SHP77 treated with DMSO at 0.1 percent for 48 hours (cell line): ENCODE measurements at regions not wholly inside any gene's neighbourhood (a gene's known extent, or its start where the extent isn't known, plus 50 kb on each side); places are given as distances from the start of the nearest gene placed in this dataset.
"Not testable (repeated sequence)": the region's sequence is repeated elsewhere in the genome, so short reads cannot be mapped to it uniquely, and the experiment has no call there.

Experiments
- DNase-seq: peaks from one replicate; lab custom pipeline; 2025; lab: John Stamatoyannopoulos, UW

DNA sequence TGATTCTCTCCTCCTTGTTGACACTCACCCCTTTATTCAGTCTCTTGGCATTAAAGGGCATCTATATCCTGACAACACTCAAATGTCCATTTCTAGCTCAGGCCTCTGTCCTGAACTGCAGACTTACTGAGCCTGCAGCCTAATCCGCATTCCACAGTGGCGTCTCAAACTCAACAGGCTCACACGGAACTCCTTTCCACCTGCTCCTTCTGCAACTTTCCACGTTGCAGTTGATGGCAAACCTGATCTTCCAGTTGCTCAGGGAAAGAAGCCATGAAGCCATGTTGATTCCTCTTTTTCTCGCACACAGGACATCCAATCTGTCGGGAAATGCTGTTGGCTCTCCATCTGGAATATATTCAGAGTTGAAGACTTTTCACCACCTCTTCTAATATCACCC is 522.4 kb downstream of the CCSER2 start:
- no peak for DNase-seq

- DNase-seq, result no peak
Measured at GRCh38 chr10:84854439-84854838, 526.0 kb downstream of the CCSER2 start.

DNA sequence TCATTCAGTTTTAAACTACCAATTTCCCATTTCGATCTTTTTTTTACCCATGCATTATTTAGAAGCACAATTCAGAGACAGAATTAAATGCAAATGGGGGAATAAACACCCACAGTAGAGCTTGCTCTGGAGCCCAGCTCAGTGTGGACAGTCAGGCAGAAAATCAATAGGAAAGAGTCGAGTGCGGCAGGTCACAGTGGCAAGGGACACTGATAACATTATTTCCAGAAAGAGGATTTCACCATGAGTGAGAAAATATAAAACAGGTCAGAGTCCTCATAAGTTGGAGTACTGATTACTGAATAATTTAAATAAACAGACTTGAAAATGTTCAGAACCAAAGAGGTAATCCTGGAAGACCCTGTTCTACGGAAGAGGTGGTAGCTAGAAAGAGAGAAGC is 532.5 kb downstream of the CCSER2 start:
- no peak for DNase-seq

- DNase-seq, result no peak
Measured at GRCh38 chr10:84862551-84862950, 534.2 kb downstream of the CCSER2 start.

DNA sequence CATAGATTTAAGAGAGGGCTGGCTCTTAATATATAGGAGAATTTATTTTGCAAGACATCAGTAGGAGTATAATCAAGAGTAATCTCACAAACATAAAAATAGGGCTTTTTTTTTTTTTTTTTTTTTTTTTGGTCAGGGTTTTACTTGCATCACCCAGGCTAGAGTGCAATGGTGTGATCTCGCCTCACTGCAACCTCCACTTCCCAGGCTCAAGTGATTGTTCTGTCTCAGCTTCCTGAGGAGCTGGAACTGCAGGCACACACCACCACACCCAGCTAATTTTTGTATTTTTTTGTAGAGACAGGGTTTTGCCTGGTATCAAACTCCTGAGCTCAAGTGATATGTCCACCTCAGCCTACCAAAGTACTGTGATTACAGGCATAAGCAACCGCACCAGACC is 535.3 kb downstream of the CCSER2 start:
- no peak for DNase-seq

DNA sequence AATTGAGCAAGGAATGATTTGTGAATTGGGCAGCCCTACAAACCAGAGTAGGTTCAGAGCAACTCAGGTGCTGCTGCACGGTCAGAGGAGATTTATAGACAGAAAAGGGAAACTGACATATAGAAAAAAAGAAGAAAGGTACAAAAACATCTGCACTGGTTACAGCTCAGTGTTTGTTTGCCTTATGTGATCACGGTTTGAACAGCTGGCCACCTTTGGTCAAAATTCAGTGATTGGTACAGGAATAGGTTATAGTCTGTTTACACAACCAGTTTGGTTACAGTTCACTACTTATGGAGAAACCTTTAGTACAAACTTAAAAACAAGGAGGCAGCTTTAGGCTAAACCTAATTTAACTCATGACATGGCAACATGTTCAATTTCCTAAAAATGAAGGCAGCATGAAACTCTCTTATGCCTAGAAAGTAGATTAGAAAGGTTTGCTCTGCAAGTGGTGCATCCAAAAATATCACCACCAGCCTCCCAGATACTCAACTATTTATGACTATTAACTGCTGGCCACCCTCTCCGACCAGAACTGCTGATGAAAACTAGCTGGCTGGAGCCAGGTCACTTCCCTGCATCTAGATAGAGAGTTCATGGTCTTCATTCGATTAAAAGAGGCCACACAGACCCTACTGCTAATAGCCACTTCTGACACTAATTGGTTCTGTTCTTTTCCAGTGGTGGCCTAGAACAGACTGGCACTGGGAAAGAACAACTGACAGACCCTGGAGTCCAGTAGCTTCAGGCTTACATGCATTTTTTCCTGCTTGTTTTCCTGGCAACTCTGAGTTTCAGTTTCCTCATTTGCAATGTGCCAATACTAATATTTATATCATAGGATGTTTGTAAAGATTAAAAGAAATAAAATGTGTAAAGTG is 548.0 kb downstream of the CCSER2 start:
- DNase-seq, result peak; percentile 4

DNA sequence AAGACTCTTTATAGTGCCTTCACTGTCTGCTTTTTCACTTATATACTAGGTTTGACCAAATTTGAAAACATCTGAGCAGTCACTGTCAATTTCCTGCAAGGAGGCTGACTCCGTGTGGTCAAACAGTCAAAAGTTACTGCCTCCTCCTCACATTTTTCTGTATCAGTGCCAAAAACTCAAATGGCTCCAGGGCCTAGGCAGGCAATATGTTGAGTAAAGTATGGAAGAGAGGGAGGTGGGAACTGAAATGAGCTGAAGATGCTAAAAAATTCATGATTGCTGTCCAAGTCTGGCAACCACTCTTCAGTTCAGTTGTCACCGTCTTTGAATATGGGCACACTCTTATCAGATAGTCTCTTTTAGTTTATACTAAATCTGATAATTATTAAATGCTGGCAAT is 551.6 kb downstream of the CCSER2 start:
- DNase-seq, result no peak

GRCh38 chr10:84881696-84882095 is 553.3 kb downstream of the CCSER2 start:
- not testable (repeated sequence) for DNase-seq

DNA sequence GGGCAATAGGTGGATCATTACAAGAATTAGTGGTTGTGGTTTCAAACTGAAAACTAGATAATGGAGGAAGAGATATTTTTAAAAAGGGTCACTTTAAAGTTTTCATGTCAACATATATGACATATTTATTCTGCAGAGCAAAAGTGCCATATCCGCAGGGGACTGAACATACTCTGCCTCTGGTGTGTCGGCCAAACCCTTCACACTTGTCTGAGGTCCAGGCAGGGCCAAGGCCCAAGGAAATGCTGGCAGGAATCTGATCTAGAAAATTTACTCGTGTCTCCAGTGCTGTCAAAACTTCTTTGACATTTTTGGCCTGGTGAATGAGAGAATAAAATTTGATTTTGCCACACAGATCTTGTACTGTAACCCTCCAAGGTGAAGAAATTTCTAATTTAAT is 562.3 kb downstream of the CCSER2 start:
- no peak for DNase-seq

DNA sequence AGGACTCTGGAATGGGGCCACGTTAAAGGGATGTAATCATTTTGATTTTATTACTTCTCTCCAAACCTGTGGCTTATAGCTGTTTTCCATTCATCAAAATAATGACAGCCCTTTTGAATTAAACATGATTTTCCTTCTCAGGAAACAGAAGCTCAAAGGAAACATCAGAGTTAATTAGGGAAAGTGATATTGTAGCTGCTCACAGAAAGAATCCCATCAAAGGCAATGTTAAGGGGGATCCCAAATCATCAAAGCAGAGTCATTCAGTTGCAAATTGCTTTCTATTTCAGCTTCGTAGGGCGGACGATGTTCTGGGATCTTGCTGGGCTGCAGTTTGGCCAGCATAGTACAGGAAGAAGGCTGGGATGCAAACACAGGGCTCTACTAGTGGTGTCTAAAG is 563.2 kb downstream of the CCSER2 start:
- no peak for DNase-seq

DNA sequence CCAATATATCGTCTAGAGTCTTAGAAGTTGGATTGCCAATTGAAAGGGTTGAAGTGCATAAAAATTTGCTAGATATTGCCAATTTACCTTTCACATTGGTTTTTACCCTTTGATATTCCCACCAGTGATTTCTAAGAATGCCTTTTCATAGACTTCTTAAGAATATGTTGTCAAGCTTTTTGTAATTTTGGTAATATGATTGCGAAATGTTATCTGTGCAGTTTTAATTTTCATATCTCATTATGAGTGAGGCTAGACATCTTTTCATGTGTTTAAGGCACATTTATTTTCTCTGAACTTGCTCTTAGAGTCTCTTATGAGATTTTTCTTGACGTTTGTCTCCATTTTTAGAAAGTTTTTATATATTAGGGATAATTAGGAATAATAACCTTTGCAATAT is 567.2 kb downstream of the CCSER2 start:
- DNase-seq, result no peak

- no peak for DNase-seq
Measured at GRCh38 chr10:84896909-84897308, 568.5 kb downstream of the CCSER2 start.

- DNase-seq, result no peak
Measured at GRCh38 chr10:84899268-84899667, 570.9 kb downstream of the CCSER2 start.

DNA sequence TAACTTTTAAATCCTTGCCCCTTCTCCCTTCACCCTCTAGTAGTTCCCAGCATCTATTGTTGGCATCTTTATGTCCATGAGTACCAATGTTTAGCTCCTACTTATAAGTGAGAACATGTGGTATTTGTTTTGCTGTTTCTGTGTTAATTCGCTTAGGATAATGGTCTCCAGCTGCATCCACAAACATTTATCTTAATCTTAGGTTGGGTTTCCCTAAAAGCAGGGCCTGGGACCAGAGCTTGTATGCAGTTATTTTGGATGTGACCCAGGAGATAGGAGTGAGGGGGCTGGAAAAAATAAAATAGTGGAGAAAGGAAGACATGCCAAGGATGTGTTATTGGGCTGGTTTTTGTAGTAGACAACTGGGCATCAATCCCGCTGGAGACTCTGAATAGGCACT is 571.8 kb downstream of the CCSER2 start:
- no peak for DNase-seq

- no peak for DNase-seq
Measured at GRCh38 chr10:84901885-84902284, 573.5 kb downstream of the CCSER2 start.

DNA sequence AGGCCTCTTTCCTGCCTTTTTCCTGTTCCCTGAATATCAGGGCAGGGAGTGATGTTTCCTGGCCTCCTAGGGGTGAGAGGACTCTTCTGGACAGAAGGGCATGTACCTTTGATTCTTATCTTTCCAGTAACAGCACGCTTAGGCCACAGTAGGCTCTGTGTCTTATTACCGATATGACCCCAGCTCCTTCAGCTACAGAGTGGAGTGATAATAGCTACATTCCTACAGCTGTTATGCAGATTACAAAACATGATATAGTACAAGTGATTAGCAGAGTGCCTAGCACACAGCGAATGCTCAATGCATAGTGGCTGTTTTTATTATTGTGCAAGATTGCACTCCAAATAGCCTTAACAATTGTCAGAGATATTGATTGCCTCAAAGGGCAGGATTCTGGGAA is 574.2 kb downstream of the CCSER2 start:
- no peak for DNase-seq

DNA sequence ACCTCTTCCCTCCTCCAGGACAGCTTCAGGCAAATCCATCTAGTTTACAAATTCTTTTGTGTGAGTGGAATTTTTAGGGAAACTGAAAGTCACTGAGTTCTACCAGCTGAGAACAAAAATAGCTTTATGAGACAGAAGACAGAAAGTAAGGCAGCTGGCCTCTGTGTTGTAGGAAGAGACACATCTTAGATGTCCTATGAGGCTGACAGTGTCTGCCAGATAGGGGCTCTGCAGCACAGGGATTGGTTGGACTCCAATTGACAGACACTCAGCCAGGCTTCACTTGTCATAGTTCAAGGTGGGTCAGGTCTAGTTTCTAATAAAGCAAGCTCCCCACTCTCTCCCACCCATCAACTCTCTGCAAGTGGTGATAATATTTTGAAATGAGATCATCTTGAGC is 574.9 kb downstream of the CCSER2 start:
- DNase-seq, result no peak

- DNase-seq, result no peak
Measured at GRCh38 chr10:84907461-84908009, 579.1 kb downstream of the CCSER2 start.

DNA sequence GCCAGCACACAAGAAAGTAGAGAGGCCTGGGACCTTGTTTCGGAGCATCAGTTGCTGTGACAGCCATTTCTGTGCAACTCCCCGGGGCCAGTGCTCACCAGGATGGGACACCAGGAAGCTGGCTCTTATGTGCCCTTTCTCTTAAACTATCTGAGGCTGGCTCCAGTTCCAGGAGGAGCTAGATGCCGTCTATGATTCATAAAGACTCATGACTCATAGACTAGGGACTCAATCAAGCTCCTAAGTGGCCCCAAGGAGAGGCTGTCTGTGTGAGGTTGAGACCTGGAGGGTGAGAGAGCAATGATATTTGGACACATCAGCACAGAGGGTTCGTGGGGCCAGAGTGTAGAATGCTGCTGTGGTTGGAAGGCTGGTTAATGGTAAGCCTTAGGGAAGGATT is 580.1 kb downstream of the CCSER2 start:
- no peak for DNase-seq

DNA sequence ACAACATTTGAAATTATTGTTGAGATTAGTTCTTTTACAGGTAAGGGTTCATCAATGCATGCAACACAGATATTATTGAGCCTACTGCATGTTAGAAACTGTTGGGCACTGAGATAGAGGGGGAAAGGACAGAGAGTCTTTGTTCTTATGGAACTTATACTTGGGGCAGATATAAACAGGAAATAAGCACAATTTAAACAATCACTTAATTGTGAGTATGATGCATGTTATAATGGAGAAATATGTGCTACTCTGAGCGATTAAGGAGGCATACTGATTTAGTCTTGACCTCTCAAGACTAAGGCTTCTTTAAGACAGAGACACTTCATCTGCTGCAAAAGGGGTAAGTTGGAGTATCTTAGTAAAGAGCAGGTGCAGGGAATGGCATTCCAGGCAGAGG is 593.3 kb downstream of the CCSER2 start:
- DNase-seq, result no peak

DNA sequence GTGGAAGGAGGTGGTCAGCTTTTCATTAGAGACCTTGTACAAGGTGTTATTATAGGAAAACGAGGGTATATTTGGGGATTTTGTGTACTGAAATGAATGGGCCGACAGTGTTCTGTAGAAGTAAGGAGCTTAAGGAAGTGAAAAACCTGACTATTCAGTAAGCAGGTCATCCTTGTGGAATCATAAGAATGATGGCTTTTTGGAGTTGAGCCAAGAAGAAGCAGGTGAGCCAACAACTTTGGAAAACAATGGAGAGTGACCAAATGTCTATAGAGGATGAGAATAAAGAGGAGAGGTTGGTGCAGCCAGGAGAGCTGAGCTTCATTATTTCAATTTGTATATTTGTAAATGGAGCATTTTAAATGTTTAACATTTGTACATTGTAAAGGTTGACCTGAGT is 595.7 kb downstream of the CCSER2 start:
- DNase-seq, result no peak

DNA sequence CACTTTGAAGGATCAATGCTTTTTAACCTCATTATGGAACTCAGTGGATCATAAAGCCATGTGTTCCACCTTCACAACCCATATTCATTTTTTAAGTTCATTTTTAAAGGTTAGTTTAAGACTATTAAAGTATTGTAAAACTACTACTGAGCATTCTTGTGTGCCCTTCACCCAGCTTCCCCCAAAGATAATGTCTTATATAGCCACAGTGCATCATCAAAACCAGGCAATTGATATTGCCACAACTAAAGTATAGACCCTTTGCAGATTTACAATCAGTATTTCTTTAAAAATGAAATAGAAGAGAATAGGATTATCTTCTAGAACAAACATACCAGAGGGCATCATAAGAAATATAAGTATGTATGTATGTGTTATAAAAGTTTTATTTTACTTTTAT is 597.1 kb downstream of the CCSER2 start:
- DNase-seq, result no peak

GRCh38 chr10:84933402-84933801 is 605.0 kb downstream of the CCSER2 start:
- no peak for DNase-seq

DNA sequence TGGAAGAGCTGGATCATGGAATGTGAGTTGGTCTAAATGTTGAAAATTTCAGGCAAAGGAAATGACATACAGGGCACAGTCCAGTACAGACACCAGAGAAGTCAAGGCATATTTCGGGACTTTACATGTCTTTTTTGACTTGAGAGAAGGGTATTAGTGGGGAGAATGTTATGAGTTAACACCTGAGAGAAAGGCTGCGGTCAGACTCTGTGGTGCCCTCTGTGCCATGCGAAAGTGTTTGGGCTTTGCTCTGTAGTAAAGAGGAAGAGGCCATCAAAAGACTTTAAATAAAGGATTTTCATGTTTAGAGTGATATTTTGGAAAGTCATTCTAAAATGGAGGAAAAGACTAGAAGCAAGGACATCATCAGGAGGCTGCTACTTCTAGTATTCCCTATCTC is 607.4 kb downstream of the CCSER2 start:
- DNase-seq, result no peak
